HG03045 (cell line): ENCODE measurements at regions not wholly inside any gene's neighbourhood (a gene's known extent, or its start where the extent isn't known, plus 50 kb on each side); places are given as distances from the start of the nearest gene placed in this dataset.
A peak's percentile ranks its signal among the peaks of the same experiment; 100 is the strongest.

Experiments used
- ATAC-seq: cut with Tn5 transposase; IDR thresholded peaks from one replicate; pipeline ENCODE4 v1.9.1; 2021; ENCODE audit warnings: mild to moderate bottlenecking, moderate library complexity; ENCODE audit not compliant: unreplicated experiment

GRCh38 chr13:68692049-68692448 is 1415.6 kb upstream of the ATXN8OS start:
- no peak for ATAC-seq

- ATAC-seq: no peak
Observed at GRCh38 chr13:68690567-68690966, 1417.1 kb upstream of the ATXN8OS start.

GRCh38 chr13:68676513-68677115 is 1431.0 kb upstream of the ATXN8OS start:
- no peak for ATAC-seq

GRCh38 chr13:68675209-68675608 is 1432.4 kb upstream of the ATXN8OS start:
- no peak for ATAC-seq

- no peak for ATAC-seq
Observed at GRCh38 chr13:68667863-68668262, 1437.7 kb upstream of the PCDH9 start.

GRCh38 chr13:68666774-68667397 is 1436.8 kb upstream of the PCDH9 start:
- ATAC-seq: no peak

GRCh38 chr13:68645814-68646213 is 1415.7 kb upstream of the PCDH9 start:
- no peak for ATAC-seq

GRCh38 chr13:68644611-68645010 is 1414.5 kb upstream of the PCDH9 start:
- ATAC-seq: no peak

- no peak for ATAC-seq
Observed at GRCh38 chr13:68636784-68637183, 1406.6 kb upstream of the PCDH9 start.

- no peak for ATAC-seq
Observed at GRCh38 chr13:68628994-68629393, 1398.9 kb upstream of the PCDH9 start.

GRCh38 chr13:68627379-68627778 is 1397.2 kb upstream of the PCDH9 start:
- no peak for ATAC-seq

- ATAC-seq: no peak
Observed at GRCh38 chr13:68616600-68617222, 1386.6 kb upstream of the PCDH9 start.

- no peak for ATAC-seq
Observed at GRCh38 chr13:68609661-68610060, 1379.5 kb upstream of the PCDH9 start.

GRCh38 chr13:68608147-68608546 is 1378.0 kb upstream of the PCDH9 start:
- ATAC-seq: no peak

- ATAC-seq: no peak
Observed at GRCh38 chr13:68597641-68598040, 1367.5 kb upstream of the PCDH9 start.

GRCh38 chr13:68588623-68589022 is 1358.5 kb upstream of the PCDH9 start:
- peak; percentile 99 for ATAC-seq

- no peak for ATAC-seq
Observed at GRCh38 chr13:68584776-68585175, 1354.6 kb upstream of the PCDH9 start.

GRCh38 chr13:68574053-68574452 is 1343.9 kb upstream of the PCDH9 start:
- ATAC-seq: no peak

- no peak for ATAC-seq
Observed at GRCh38 chr13:68551701-68552522, 1321.8 kb upstream of the PCDH9 start.

- ATAC-seq: no peak
Observed at GRCh38 chr13:68550330-68550729, 1320.2 kb upstream of the PCDH9 start.

- no peak for ATAC-seq
Observed at GRCh38 chr13:68540244-68540643, 1310.1 kb upstream of the PCDH9 start.

- peak; percentile 52 for ATAC-seq
Observed at GRCh38 chr13:68535329-68535728, 1305.2 kb upstream of the PCDH9 start.
